HCT116 (cell line): ENCODE measurements at regions not wholly inside any gene's neighbourhood (a gene's known extent, or its start where the extent isn't known, plus 50 kb on each side); places are given as distances from the start of the nearest gene placed in this dataset.

Experiments
- ATAC-seq: fragments of 200-7000 bp; cut with Tn5 transposase; 2 replicates; pipeline ENCODE4 v1.9.1; 2020; ENCODE audit warnings: mild to moderate bottlenecking, moderate library complexity
- BruUV-seq: library from RNA; stranded (reverse); fragments of 400-500 nt; replicated peaks from 2 replicates; lab custom pipeline; 2021; lab: Mats Ljungman, UMichigan
- CTCF ChIA-PET: fragments of 300-600 bp; sonication (Branson Sonifier 250); formaldehyde crosslinking; loops from one replicate; lab custom pipeline; 2021; ENCODE audit warnings: antibody characterized with exemption; lab: Charles Lee
- POLR2A ChIA-PET: fragments of 300-600, 350-600 bp; sonication (Branson Sonifier 250); formaldehyde crosslinking; loops from one replicate; lab custom pipeline; 2021; ENCODE audit warnings: antibody characterized with exemption; lab: Charles Lee
- RAD21 ChIA-PET, 2 experiments: fragments of 300-600 bp; sonication (Branson Sonifier 250); formaldehyde crosslinking; loops; one replicate each; lab custom pipeline; 2023; ENCODE audit warnings: low total read pairs in 2 of 2; ENCODE audit not compliant: uncharacterized antibody in 2 of 2, unreplicated experiment in 2 of 2, low non-redundant PET in 1 of 2; lab: Charles Lee
- DNase-seq: peaks from one replicate; pipeline ENCODE4 v3.0.0-alpha.2; 2010; ENCODE audit warnings: low read depth, low spot score
- H2AFZ ChIP-seq: fragments of 200-600 bp; shearing (Covaris generic), sonication (generic); 2 replicates; pipeline ENCODE4 v1.6.1; 2017; ENCODE audit warnings: low read depth, mixed run types, mixed read lengths, antibody characterized with exemption, low read length; ENCODE audit not compliant: poor library complexity, severe bottlenecking
- H3K27ac ChIP-seq: 2 replicates; pipeline ENCODE4 v1.5.1; 2012; ENCODE audit warnings: low read depth, low read length
- H3K27me3 ChIP-seq: fragments of 200-600 bp; sonication (generic); 2 replicates; pipeline ENCODE4 v1.6.1; 2016; ENCODE audit warnings: mixed run types, low read length, mixed read lengths; ENCODE audit not compliant: insufficient read depth
- H3K36me3 ChIP-seq, 2 experiments: fragments of 200-500 bp in 1 of 2; fragments of 200-600 bp in 1 of 2; sonication (Bioruptor generic) in 1 of 2; sonication (generic) in 1 of 2; 2 replicates each; pipeline versions ENCODE4 v1.5.1 to v1.6.1; 2014 to 2016; ENCODE audit warnings: low read length in 2 of 2, inconsistent platforms in 1 of 2, mixed read lengths in 1 of 2, mixed run types in 1 of 2; ENCODE audit not compliant: insufficient read depth in 2 of 2, control insufficient read depth in 1 of 2
- H3K4me1 ChIP-seq, 2 experiments: fragments of 200-600 bp in 1 of 2; sonication (generic) in 1 of 2; 2 replicates each; pipeline versions ENCODE4 v1.5.1 to v1.6.1; 2012 to 2017; ENCODE audit warnings: low read length in 2 of 2, inconsistent platforms in 1 of 2, mild to moderate bottlenecking in 1 of 2, mixed read lengths in 1 of 2, mixed run types in 1 of 2, moderate library complexity in 1 of 2; ENCODE audit not compliant: insufficient read depth in 2 of 2, control insufficient read depth in 1 of 2
- H3K4me2 ChIP-seq: fragments of 200-600 bp; sonication (generic); 2 replicates; pipeline ENCODE4 v1.6.1; 2017; ENCODE audit warnings: mixed run types, low read length, mixed read lengths
- H3K4me3 ChIP-seq, 2 experiments: fragments of 200-600 bp in 1 of 2; sonication (generic) in 1 of 2; replicated peaks in 1 of 2; 2 replicates each; pipeline ENCODE4 v1.5.1; 2011 to 2016; ENCODE audit warnings: low read length in 2 of 2, control low read depth in 1 of 2, low read depth in 1 of 2, mild to moderate bottlenecking in 1 of 2, mixed read lengths in 1 of 2, mixed run types in 1 of 2
- H3K79me2 ChIP-seq: fragments of 200-600 bp; sonication (generic); 2 replicates; pipeline ENCODE4 v1.6.1; 2017; ENCODE audit warnings: mild to moderate bottlenecking, mixed run types, low read length, moderate library complexity, mixed read lengths; ENCODE audit not compliant: insufficient read depth
- H3K9ac ChIP-seq: fragments of 200-600 bp; sonication (generic); 2 replicates; pipeline ENCODE4 v1.6.1; 2016; ENCODE audit warnings: low read length, mixed read lengths
- H3K9me2 ChIP-seq: fragments of 200-600 bp; sonication (generic), shearing (Covaris generic); 2 replicates; pipeline ENCODE4 v1.6.1; 2017; ENCODE audit warnings: mixed run types, mild to moderate bottlenecking, moderate library complexity; ENCODE audit not compliant: insufficient read depth
- H3K9me3 ChIP-seq, 2 experiments: fragments of 200-500 bp in 1 of 2; fragments of 200-600 bp in 1 of 2; sonication (Bioruptor generic) in 1 of 2; sonication (generic) in 1 of 2; 2 replicates each; pipeline ENCODE4 v1.6.1; 2014 to 2017; ENCODE audit warnings: low read length in 2 of 2, mixed read lengths in 2 of 2, inconsistent platforms in 1 of 2, low read depth in 1 of 2, mild to moderate bottlenecking in 1 of 2, mixed run types in 1 of 2, moderate library complexity in 1 of 2; ENCODE audit not compliant: control insufficient read depth in 1 of 2, insufficient read depth in 1 of 2
- H4K20me1 ChIP-seq: fragments of 200-600 bp; sonication (generic), shearing (Covaris generic); 2 replicates; pipeline ENCODE4 v1.6.1; 2017; ENCODE audit warnings: mixed run types, mild to moderate bottlenecking, moderate library complexity; ENCODE audit not compliant: insufficient read depth
- CBX3 ChIP-seq: IDR thresholded peaks from 2 replicates; pipeline ENCODE4 v1.6.1; 2012; ENCODE audit warnings: low read depth
- CEBPB ChIP-seq: IDR thresholded peaks from 2 replicates; pipeline ENCODE4 v1.6.1; 2012; ENCODE audit warnings: low read depth
- ELF1 ChIP-seq: IDR thresholded peaks from 2 replicates; pipeline ENCODE4 v1.6.1; 2012; ENCODE audit warnings: low read depth, borderline replicate concordance
- EZH2 ChIP-seq: fragments of 200-600 bp; sonication (generic); IDR thresholded peaks from 2 replicates; pipeline ENCODE4 v1.6.1; 2017; ENCODE audit warnings: antibody characterized with exemption, mixed run types
- EZH2phosphoT487 ChIP-seq: fragments of 200-600 bp; IDR thresholded peaks from 2 replicates; pipeline ENCODE4 v1.6.1; 2018; ENCODE audit warnings: antibody characterized with exemption, borderline replicate concordance
- FOSL1 ChIP-seq: IDR thresholded peaks from 2 replicates; pipeline ENCODE4 v1.6.1; 2012; ENCODE audit warnings: low read depth
- JUND ChIP-seq: IDR thresholded peaks from 2 replicates; pipeline ENCODE4 v1.6.1; 2012
- POLR2A ChIP-seq: IDR thresholded peaks from 2 replicates; pipeline ENCODE4 v1.7.0; 2011; ENCODE audit warnings: borderline replicate concordance; ENCODE audit not compliant: insufficient read depth, insufficient read length; ENCODE audit errors: extremely low read depth
- POLR2AphosphoS5 ChIP-seq: IDR thresholded peaks from 2 replicates; pipeline ENCODE4 v1.6.1; 2011; ENCODE audit warnings: mild to moderate bottlenecking, low read depth, low read length, moderate library complexity
- RAD21 ChIP-seq: IDR thresholded peaks from 2 replicates; pipeline ENCODE4 v1.6.1; 2012; ENCODE audit warnings: low read depth, mild to moderate bottlenecking
- SIN3A ChIP-seq: IDR thresholded peaks from 2 replicates; pipeline ENCODE4 v1.6.1; 2012; ENCODE audit warnings: low read depth
- SP1 ChIP-seq: IDR thresholded peaks from 2 replicates; pipeline ENCODE4 v1.6.1; 2012; ENCODE audit warnings: low read depth
- SRF ChIP-seq: IDR thresholded peaks from 2 replicates; pipeline ENCODE4 v1.6.1; 2012; ENCODE audit warnings: low read depth
- TCF7L2 ChIP-seq: IDR thresholded peaks from 2 replicates; pipeline ENCODE4 v1.7.0; 2011; ENCODE audit warnings: borderline replicate concordance, inconsistent platforms; ENCODE audit not compliant: insufficient read depth, insufficient read length; ENCODE audit errors: extremely low read depth
- ZFX ChIP-seq: fragments of 450-650 bp; IDR thresholded peaks from 2 replicates; pipeline ENCODE4 v1.6.1; 2017
- ZNF274 ChIP-seq: fragments of 200-500 bp; sonication (Bioruptor generic); IDR thresholded peaks from 2 replicates; pipeline ENCODE4 v1.6.1; 2014; ENCODE audit warnings: mild to moderate bottlenecking, low read depth, low read length, inconsistent platforms
- intact Hi-C: fragments of 100-400 bp; cut with micrococcal nuclease; formaldehyde crosslinking; loops from 2 replicates; pipeline ENCODE4 v1.10.0; 2022
- TF ChIP-seq, protein P1 (sequence below): IDR thresholded peaks from 2 replicates; pipeline ENCODE4 v1.6.1; 2011; ENCODE audit warnings: mild to moderate bottlenecking, low read length, moderate library complexity; ENCODE audit not compliant: insufficient replicate concordance; ENCODE audit errors: extremely low read depth
- TF ChIP-seq, protein P2 (sequence below): IDR thresholded peaks from 2 replicates; pipeline ENCODE4 v1.6.1; 2012
- TF ChIP-seq, protein P3 (sequence below): IDR thresholded peaks from 2 replicates; pipeline ENCODE4 v1.6.1; 2012; ENCODE audit warnings: low read depth
- TF ChIP-seq, protein P4 (sequence below), 3 experiments: fragments of 200-600 bp in 1 of 3; sonication (generic) in 1 of 3; IDR thresholded peaks in 2 of 3; conservative IDR thresholded peaks in 1 of 3; 2 replicates each; pipeline ENCODE4 v1.5.1; 2012 to 2017; ENCODE audit warnings: low read depth in 2 of 3, low read length in 2 of 3, antibody characterized with exemption in 1 of 3, borderline replicate concordance in 1 of 3, control low read depth in 1 of 3, mild to moderate bottlenecking in 1 of 3, mixed read lengths in 1 of 3, mixed run types in 1 of 3, moderate library complexity in 1 of 3; ENCODE audit not compliant: insufficient read depth in 1 of 3

GRCh38 chrX:43510209-43510608 lies 145.9 kb upstream of the MAOA start:
- Histone ChIP-seq H3K27ac (no peak overlapping the region), H2AFZ (no peak overlapping the region), H3K4me1 (no peaks in the 10 kb centered on the region), H3K4me3 (no peak overlapping the region), H3K9me2 (no peaks in the 10 kb centered on the region), H3K4me2 (no peak overlapping the region), H3K9me3 (no peaks in the 10 kb centered on the region), H4K20me1 (no peaks in the 10 kb centered on the region), H3K9ac (no peak overlapping the region), H3K27me3 (no peaks in the 10 kb centered on the region), H3K36me3 (no peaks in the 10 kb centered on the region), H3K79me2 (no peaks in the 10 kb centered on the region)
- no TSS peak for BruUV-seq
- no peak for DNase-seq
- TF ChIP-seq, protein P1, sequence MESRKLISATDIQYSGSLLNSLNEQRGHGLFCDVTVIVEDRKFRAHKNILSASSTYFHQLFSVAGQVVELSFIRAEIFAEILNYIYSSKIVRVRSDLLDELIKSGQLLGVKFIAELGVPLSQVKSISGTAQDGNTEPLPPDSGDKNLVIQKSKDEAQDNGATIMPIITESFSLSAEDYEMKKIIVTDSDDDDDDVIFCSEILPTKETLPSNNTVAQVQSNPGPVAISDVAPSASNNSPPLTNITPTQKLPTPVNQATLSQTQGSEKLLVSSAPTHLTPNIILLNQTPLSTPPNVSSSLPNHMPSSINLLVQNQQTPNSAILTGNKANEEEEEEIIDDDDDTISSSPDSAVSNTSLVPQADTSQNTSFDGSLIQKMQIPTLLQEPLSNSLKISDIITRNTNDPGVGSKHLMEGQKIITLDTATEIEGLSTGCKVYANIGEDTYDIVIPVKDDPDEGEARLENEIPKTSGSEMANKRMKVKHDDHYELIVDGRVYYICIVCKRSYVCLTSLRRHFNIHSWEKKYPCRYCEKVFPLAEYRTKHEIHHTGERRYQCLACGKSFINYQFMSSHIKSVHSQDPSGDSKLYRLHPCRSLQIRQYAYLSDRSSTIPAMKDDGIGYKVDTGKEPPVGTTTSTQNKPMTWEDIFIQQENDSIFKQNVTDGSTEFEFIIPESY: no peak
- TF ChIP-seq SIN3A: no peak
- TF ChIP-seq RAD21: no peak
- TF ChIP-seq, protein P2, sequence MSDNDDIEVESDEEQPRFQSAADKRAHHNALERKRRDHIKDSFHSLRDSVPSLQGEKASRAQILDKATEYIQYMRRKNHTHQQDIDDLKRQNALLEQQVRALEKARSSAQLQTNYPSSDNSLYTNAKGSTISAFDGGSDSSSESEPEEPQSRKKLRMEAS: no peak
- no peak for TF ChIP-seq TCF7L2
- TF ChIP-seq EZH2: no peak
- TF ChIP-seq CBX3: no peak
- no peak for TF ChIP-seq ELF1
- no peak for TF ChIP-seq POLR2AphosphoS5
- TF ChIP-seq EZH2phosphoT487: no peak
- no peak for TF ChIP-seq ZFX
- TF ChIP-seq CEBPB: no peak
- no peak for TF ChIP-seq SP1
- TF ChIP-seq POLR2A: no peak
- TF ChIP-seq, protein P3, sequence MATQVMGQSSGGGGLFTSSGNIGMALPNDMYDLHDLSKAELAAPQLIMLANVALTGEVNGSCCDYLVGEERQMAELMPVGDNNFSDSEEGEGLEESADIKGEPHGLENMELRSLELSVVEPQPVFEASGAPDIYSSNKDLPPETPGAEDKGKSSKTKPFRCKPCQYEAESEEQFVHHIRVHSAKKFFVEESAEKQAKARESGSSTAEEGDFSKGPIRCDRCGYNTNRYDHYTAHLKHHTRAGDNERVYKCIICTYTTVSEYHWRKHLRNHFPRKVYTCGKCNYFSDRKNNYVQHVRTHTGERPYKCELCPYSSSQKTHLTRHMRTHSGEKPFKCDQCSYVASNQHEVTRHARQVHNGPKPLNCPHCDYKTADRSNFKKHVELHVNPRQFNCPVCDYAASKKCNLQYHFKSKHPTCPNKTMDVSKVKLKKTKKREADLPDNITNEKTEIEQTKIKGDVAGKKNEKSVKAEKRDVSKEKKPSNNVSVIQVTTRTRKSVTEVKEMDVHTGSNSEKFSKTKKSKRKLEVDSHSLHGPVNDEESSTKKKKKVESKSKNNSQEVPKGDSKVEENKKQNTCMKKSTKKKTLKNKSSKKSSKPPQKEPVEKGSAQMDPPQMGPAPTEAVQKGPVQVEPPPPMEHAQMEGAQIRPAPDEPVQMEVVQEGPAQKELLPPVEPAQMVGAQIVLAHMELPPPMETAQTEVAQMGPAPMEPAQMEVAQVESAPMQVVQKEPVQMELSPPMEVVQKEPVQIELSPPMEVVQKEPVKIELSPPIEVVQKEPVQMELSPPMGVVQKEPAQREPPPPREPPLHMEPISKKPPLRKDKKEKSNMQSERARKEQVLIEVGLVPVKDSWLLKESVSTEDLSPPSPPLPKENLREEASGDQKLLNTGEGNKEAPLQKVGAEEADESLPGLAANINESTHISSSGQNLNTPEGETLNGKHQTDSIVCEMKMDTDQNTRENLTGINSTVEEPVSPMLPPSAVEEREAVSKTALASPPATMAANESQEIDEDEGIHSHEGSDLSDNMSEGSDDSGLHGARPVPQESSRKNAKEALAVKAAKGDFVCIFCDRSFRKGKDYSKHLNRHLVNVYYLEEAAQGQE: no peak
- TF ChIP-seq ZNF274: no peak
- TF ChIP-seq SRF: no peak
- TF ChIP-seq JUND: no peak
- no peak for TF ChIP-seq FOSL1
- TF ChIP-seq, protein P4, sequence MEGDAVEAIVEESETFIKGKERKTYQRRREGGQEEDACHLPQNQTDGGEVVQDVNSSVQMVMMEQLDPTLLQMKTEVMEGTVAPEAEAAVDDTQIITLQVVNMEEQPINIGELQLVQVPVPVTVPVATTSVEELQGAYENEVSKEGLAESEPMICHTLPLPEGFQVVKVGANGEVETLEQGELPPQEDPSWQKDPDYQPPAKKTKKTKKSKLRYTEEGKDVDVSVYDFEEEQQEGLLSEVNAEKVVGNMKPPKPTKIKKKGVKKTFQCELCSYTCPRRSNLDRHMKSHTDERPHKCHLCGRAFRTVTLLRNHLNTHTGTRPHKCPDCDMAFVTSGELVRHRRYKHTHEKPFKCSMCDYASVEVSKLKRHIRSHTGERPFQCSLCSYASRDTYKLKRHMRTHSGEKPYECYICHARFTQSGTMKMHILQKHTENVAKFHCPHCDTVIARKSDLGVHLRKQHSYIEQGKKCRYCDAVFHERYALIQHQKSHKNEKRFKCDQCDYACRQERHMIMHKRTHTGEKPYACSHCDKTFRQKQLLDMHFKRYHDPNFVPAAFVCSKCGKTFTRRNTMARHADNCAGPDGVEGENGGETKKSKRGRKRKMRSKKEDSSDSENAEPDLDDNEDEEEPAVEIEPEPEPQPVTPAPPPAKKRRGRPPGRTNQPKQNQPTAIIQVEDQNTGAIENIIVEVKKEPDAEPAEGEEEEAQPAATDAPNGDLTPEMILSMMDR (IDR thresholded peaks at IDR 0.05 in 2 of 3, conservative IDR thresholded peaks at IDR 0.05 in 1 of 3; ENCODE audit: borderline replicate concordance in 1 of 3, insufficient read depth in 1 of 3, low read depth in 2 of 3, low read length in 2 of 3): no peak
- ChIA-PET POLR2A (no interaction called here), RAD21 (no interaction called here), CTCF (no interaction called here)
- no peak for ATAC-seq
- intact Hi-C loops: no loop called here
